ENCODE measurements at regions not wholly inside any gene's neighbourhood (a gene's known extent, or its start where the extent isn't known, plus 50 kb on each side); places are given as distances from the start of the nearest gene placed in this dataset.
"Not testable (repeated sequence)": the region's sequence is repeated elsewhere in the genome, so short reads cannot be mapped to it uniquely, and the experiment has no call there.

DNA sequence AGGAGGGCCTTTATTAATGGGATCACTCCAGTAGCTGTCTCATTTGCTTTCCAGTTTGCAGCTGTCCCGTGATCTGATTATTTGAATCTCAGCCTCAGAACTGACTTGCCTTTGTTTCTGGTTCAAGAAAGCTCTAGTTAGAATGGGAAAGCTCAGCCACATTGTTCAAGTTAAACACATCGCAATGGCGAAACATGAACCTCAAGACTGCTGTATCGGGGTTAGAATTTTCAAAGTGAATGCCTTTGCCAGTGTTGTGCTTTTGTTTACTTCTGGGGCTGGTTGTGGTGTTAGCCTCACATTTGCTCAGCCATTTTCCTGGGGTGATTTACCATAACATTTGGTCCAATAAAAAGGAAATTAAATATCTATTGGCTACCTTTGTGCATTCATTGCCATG lies 105.3 kb downstream of the LUZP4 start:
- H3K27ac ChIP-seq (ENCODE audit: low read length); H3K9me3 ChIP-seq; H3K4me1 ChIP-seq (ENCODE audit: control insufficient read depth in 1 of 2, extremely low read depth in 1 of 2, insufficient read depth in 2 of 2, low read length in 2 of 2); H3K9me3 Mint-ChIP-seq; H3K36me3 ChIP-seq (ENCODE audit: control insufficient read depth in 2 of 2, extremely low read depth in 1 of 2, insufficient read depth in 1 of 2, low read length in 1 of 2); H3K27me3 ChIP-seq (replicated peaks in 1 of 2; ENCODE audit: control insufficient read depth in 2 of 2, extremely low read depth in 1 of 2, insufficient read depth in 2 of 2, low read length in 1 of 2); H3K4me1 Mint-ChIP-seq; H3K4me3 ChIP-seq (ENCODE audit: control insufficient read depth in 1 of 2, extremely low read depth in 1 of 2, low read length in 1 of 2); ATAC-seq (replicated peaks in 1 of 4); H3K27ac Mint-ChIP-seq; POLR2A ChIA-PET; DNase-seq; H3K36me3 Mint-ChIP-seq; H3K4me3 Mint-ChIP-seq; CTCF ChIA-PET: not testable (repeated sequence)
- peaks cover 0 to 12% of the 10 kb centered on the region in 2 donors for H3K27me3 Mint-ChIP-seq
- WGBS (ENCODE audit: insufficient coverage): no CpG with 5 or more reads among the region's 4 CpGs

DNA sequence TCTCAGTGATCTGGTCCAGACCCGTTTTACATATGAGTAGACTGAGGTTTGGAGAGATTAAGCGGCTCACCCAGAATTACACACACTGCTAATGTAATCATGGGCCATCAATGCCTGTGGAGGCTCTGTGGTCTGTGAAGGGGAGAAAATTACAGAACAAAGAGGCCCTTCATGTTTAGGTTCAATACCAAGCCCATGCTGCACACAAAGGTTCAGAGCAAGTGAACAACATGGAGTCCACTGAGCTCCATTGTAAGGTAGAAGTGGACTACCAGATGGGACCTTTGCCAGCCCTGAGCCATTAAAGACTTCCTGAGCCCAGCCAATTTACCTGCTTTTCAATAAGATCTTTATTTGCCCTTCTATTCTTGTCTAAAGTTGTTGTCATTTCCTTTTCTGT lies 109.8 kb downstream of the LUZP4 start:
- no peak overlapping the region for H3K27ac ChIP-seq (ENCODE audit: low read length)
- ChIA-PET CTCF (no interaction called here), POLR2A (no interaction called here)
- Mint-ChIP-seq H3K4me1 (no peaks in the 10 kb centered on the region), H3K27ac (no peak overlapping the region), H3K27me3 (peaks cover 0 to 16% of the 10 kb centered on the region in 2 donors), H3K36me3 (no peaks in the 10 kb centered on the region), H3K9me3 (no peaks in the 10 kb centered on the region), H3K4me3 (no peak overlapping the region)
- H3K4me3 ChIP-seq (ENCODE audit: control insufficient read depth in 1 of 2, extremely low read depth in 1 of 2, low read length in 1 of 2): no peak overlapping the region
- WGBS (ENCODE audit: insufficient coverage): no CpG with 5 or more reads among the region's 2 CpGs
- DNase-seq (no peak), ATAC-seq (replicated peaks in 1 of 4) (no peak)
- H3K27me3 ChIP-seq (replicated peaks in 1 of 2; ENCODE audit: control insufficient read depth in 2 of 2, extremely low read depth in 1 of 2, insufficient read depth in 2 of 2, low read length in 1 of 2): no peaks in the 10 kb centered on the region
- no peaks in the 10 kb centered on the region for H3K36me3 ChIP-seq (ENCODE audit: control insufficient read depth in 2 of 2, extremely low read depth in 1 of 2, insufficient read depth in 1 of 2, low read length in 1 of 2)
- H3K9me3 ChIP-seq: no peaks in the 10 kb centered on the region
- no peaks in the 10 kb centered on the region for H3K4me1 ChIP-seq (ENCODE audit: control insufficient read depth in 1 of 2, extremely low read depth in 1 of 2, insufficient read depth in 2 of 2, low read length in 2 of 2)

DNA sequence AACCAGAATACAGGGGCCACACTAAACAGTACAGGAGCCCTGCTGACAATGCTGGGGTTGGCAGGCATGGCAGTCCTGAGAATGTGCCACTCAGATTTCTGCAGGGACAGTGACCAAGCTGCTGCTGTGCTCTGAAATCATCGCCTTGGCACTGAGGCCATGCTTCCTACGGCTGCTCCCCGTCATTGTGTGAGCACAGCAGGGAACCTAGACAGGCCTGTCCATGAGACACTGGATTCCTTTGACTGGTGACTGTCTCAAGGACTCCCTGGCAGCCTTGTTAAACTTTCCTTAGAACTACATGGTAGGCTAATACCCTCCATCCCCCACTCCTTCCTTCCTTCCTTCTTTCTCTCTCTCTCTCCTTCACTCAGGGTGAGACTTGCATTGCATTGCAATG lies 111.4 kb downstream of the LUZP4 start:
- ATAC-seq (replicated peaks in 1 of 4) (no peak), DNase-seq (no peak)
- ChIA-PET POLR2A (no interaction called here), CTCF (no interaction called here)
- no peaks in the 10 kb centered on the region for H3K36me3 ChIP-seq (ENCODE audit: control insufficient read depth in 2 of 2, extremely low read depth in 1 of 2, insufficient read depth in 1 of 2, low read length in 1 of 2)
- no peaks in the 10 kb centered on the region for H3K27me3 ChIP-seq (replicated peaks in 1 of 2; ENCODE audit: control insufficient read depth in 2 of 2, extremely low read depth in 1 of 2, insufficient read depth in 2 of 2, low read length in 1 of 2)
- H3K27ac ChIP-seq (ENCODE audit: low read length): no peak overlapping the region
- peaks cover 0 to 16% of the 10 kb centered on the region in 2 donors for H3K27me3 Mint-ChIP-seq
- 100% methylated on average over 3 of the region's 3 CpGs for WGBS (ENCODE audit: insufficient coverage)
- H3K4me3 Mint-ChIP-seq: no peak overlapping the region
- peaks cover 0 to 4% (median 0%) of the 10 kb centered on the region in 3 donors for H3K9me3 Mint-ChIP-seq
- no peaks in the 10 kb centered on the region for H3K9me3 ChIP-seq
- no peaks in the 10 kb centered on the region for H3K4me1 Mint-ChIP-seq
- H3K4me1 ChIP-seq (ENCODE audit: control insufficient read depth in 1 of 2, extremely low read depth in 1 of 2, insufficient read depth in 2 of 2, low read length in 2 of 2): no peaks in the 10 kb centered on the region
- H3K36me3 Mint-ChIP-seq: no peaks in the 10 kb centered on the region
- no peak overlapping the region for H3K4me3 ChIP-seq (ENCODE audit: control insufficient read depth in 1 of 2, extremely low read depth in 1 of 2, low read length in 1 of 2)
- no peak overlapping the region for H3K27ac Mint-ChIP-seq

DNA sequence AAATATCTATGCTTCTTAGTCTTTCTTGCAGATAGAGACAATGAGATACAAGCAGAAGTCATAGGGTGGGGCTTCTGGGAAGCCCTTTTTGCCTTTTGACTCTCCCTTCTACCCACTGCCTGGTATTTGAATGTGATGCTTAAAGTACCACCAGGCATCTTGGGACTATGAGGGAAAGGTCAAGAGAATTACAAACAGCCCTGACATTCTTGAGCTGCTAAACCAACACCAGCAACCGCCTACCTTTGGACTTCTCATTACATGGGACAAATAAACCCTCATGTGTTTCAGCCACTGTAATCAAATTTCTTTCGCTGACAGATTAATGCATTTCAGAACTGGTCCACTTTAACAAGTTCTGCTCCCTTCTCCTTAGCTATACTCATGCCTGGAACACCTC lies 112.8 kb downstream of the LUZP4 start:
- Mint-ChIP-seq H3K27ac (no peak overlapping the region), H3K4me3 (no peak overlapping the region), H3K27me3 (peaks cover 0 to 12% of the 10 kb centered on the region in 2 donors), H3K9me3 (peaks cover 0 to 4% (median 0%) of the 10 kb centered on the region in 3 donors), H3K36me3 (no peaks in the 10 kb centered on the region), H3K4me1 (no peaks in the 10 kb centered on the region)
- Histone ChIP-seq H3K36me3 (ENCODE audit: control insufficient read depth in 2 of 2, extremely low read depth in 1 of 2, insufficient read depth in 1 of 2, low read length in 1 of 2) (no peaks in the 10 kb centered on the region), H3K4me3 (ENCODE audit: control insufficient read depth in 1 of 2, extremely low read depth in 1 of 2, low read length in 1 of 2) (no peak overlapping the region), H3K27me3 (replicated peaks in 1 of 2; ENCODE audit: control insufficient read depth in 2 of 2, extremely low read depth in 1 of 2, insufficient read depth in 2 of 2, low read length in 1 of 2) (no peaks in the 10 kb centered on the region), H3K9me3 (no peaks in the 10 kb centered on the region), H3K27ac (ENCODE audit: low read length) (no peak overlapping the region), H3K4me1 (ENCODE audit: control insufficient read depth in 1 of 2, extremely low read depth in 1 of 2, insufficient read depth in 2 of 2, low read length in 2 of 2) (no peaks in the 10 kb centered on the region)
- POLR2A ChIA-PET: no interaction called here
- ATAC-seq (replicated peaks in 1 of 4): no peak
- CTCF ChIA-PET: no interaction called here
- 100% methylated on average over 2 of the region's 2 CpGs for WGBS (ENCODE audit: insufficient coverage)
- no peak for DNase-seq

DNA sequence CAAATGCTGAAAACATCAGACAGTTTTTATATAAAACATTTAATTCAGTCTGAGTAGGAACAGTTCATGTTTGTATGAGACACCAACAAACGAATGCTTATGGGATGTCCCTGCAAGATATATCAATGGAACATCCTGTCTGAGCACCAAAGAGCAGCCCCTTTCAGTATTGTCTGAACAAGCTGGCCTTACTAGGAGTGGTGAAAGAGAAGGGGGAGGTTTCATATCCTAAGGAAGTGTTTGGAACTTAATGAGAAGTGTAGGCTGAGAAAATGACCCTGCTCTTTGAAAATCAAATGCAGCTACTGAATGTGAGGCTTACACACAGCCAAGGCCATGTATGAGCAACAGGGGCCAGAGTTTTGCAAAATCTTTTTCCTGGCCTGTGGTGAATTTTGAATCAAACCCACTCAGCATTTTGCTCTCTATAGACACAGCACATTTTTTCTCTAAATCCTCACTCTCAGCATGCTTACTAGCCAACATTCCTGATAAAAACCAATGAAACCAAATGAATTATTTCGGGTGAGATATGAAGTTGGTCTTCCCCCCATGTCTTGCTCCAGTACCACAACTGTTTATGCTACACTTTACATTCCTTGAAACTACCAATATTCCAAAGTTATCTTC lies 119.4 kb downstream of the LUZP4 start:
- no peaks in the 10 kb centered on the region for H3K36me3 Mint-ChIP-seq
- Histone ChIP-seq H3K36me3 (ENCODE audit: control insufficient read depth in 2 of 2, extremely low read depth in 1 of 2, insufficient read depth in 1 of 2, low read length in 1 of 2) (no peaks in the 10 kb centered on the region), H3K27ac (ENCODE audit: low read length) (no peak overlapping the region), H3K9me3 (no peaks in the 10 kb centered on the region), H3K4me3 (ENCODE audit: control insufficient read depth in 1 of 2, extremely low read depth in 1 of 2, low read length in 1 of 2) (no peak overlapping the region), H3K27me3 (replicated peaks in 1 of 2; ENCODE audit: control insufficient read depth in 2 of 2, extremely low read depth in 1 of 2, insufficient read depth in 2 of 2, low read length in 1 of 2) (no peaks in the 10 kb centered on the region), H3K4me1 (ENCODE audit: control insufficient read depth in 1 of 2, extremely low read depth in 1 of 2, insufficient read depth in 2 of 2, low read length in 2 of 2) (no peaks in the 10 kb centered on the region)
- WGBS (ENCODE audit: insufficient coverage): no CpG with 5 or more reads among the region's 2 CpGs
- ChIA-PET CTCF (no interaction called here), POLR2A (no interaction called here)
- no peaks in the 10 kb centered on the region for H3K4me1 Mint-ChIP-seq
- no peak overlapping the region for H3K27ac Mint-ChIP-seq
- no peak for ATAC-seq (replicated peaks in 1 of 4)
- no peak overlapping the region for H3K4me3 Mint-ChIP-seq
- peaks cover 0 to 4% (median 0%) of the 10 kb centered on the region in 3 donors for H3K9me3 Mint-ChIP-seq
- no peak for DNase-seq
- H3K27me3 Mint-ChIP-seq: peaks cover 0 to 12% of the 10 kb centered on the region in 2 donors

DNA sequence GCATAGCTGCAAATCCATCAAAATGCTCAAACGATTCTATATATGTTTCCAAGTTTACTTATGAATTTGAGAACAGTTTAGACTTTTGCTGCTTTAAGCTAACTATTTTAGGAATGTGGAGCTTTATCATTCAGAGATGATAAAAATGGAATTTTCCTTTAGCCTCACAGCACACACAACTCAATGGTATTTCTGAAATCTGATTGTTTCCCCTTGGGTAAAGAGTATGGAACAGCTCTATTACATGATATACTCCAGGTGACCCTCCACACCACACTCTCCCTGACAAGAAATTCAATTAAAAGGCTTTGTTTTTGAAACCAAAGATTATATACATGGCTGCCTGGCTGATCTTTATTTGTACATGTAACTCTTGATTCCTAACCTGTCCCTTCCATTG lies 120.0 kb downstream of the LUZP4 start:
- Mint-ChIP-seq H3K36me3 (no peaks in the 10 kb centered on the region), H3K27me3 (peaks cover 0 to 12% of the 10 kb centered on the region in 2 donors), H3K9me3 (peaks cover 0 to 4% (median 0%) of the 10 kb centered on the region in 3 donors), H3K4me1 (no peaks in the 10 kb centered on the region), H3K27ac (no peak overlapping the region), H3K4me3 (no peak overlapping the region)
- Histone ChIP-seq H3K36me3 (ENCODE audit: control insufficient read depth in 2 of 2, extremely low read depth in 1 of 2, insufficient read depth in 1 of 2, low read length in 1 of 2) (no peaks in the 10 kb centered on the region), H3K9me3 (no peaks in the 10 kb centered on the region), H3K4me3 (ENCODE audit: control insufficient read depth in 1 of 2, extremely low read depth in 1 of 2, low read length in 1 of 2) (no peak overlapping the region), H3K27me3 (replicated peaks in 1 of 2; ENCODE audit: control insufficient read depth in 2 of 2, extremely low read depth in 1 of 2, insufficient read depth in 2 of 2, low read length in 1 of 2) (no peaks in the 10 kb centered on the region), H3K4me1 (ENCODE audit: control insufficient read depth in 1 of 2, extremely low read depth in 1 of 2, insufficient read depth in 2 of 2, low read length in 2 of 2) (no peaks in the 10 kb centered on the region), H3K27ac (ENCODE audit: low read length) (no peak overlapping the region)
- DNase-seq: no peak
- ChIA-PET CTCF (no interaction called here), POLR2A (no interaction called here)
- no peak for ATAC-seq (replicated peaks in 1 of 4)
- WGBS (ENCODE audit: insufficient coverage): no CpG with 5 or more reads among the region's 1 CpG

All from T-cell (primary cell).